Activated T-cell treated with anti-CD3 and anti-CD28 coated beads, Interleukin-2, amount 50 U/mL, for 1 hour (primary cell): ENCODE measurements at regions not wholly inside any gene's neighbourhood (a gene's known extent, or its start where the extent isn't known, plus 50 kb on each side); places are given as distances from the start of the nearest gene placed in this dataset.

Source experiments
- DNase-seq: peaks from one replicate; pipeline ENCODE4 v3.0.0-alpha.2; 2020

GRCh38 chr6:118761645-118762044, 110.3 kb upstream of the CEP85L start:
- no peak for DNase-seq

DNA sequence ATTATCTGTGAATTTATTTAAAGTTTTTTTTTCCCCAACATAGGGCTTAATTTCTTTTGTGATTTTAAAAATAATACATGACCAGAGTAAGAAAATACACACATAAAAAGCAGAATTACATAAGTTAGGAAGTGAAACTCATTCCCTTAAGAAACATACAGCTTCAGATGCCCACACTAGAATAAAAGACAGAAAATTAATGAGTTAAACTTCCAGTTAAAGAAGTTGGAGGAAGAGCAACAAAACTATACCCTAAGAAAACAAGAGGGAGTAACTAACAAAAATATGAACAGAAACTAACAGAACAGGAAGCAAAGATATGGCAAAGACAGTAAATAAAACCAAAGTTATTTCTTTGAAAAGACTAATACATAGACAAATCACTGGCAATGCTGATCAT, 107.6 kb upstream of the CEP85L start:
- no peak for DNase-seq

DNA sequence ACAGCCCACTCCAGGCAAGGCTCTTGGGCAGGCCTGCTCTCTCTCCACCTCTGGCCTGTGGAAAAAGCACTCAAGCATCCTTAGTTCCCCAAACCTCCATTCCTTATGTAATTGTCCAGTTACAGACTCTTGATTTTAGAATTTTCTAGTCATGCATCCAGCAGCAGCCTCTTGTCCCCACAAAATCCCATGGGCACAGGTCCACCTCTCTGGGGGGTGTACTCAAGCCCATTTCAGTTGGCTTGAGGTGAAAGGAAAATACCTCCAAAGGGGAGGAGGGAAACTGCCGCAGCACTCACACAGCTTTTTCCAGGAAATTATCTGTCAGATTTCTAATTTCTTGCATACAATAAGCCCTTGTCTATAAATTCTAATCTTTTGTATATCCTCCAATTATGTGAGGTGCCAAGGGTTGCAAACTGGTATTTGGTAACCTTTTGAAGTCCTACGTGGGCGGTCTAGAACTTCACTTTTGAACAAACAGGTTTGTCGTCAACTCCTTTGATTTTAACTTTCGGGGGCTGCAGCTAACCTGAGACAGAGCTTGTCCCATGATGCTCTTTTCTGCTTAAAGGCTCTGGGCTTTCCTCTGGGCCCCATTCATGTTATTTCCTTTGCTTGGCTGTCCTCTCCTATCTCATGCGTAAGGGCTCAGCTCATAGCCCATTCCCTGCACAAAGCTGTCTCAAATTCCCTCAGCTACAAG, 104.7 kb upstream of the CEP85L start:
- no peak for DNase-seq

DNA sequence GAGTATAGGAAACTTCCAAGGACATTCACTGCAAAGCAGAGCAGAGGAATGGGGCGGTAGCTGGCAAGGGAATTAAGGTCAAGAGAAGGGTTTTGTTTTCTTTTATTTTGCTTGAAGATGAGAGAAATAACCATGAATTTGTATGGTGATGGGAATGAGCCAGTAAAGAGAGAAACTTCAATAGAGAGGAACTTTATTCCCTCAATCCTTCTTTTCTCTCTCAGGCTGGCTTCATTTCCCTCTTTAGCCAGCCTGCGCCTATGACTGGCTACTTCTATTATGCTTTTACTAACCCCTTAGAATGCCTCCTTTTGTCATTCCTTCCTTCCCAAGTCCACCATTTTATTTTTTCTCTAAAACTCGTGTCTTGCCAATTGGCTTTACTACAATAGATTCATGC, 101.4 kb upstream of the CEP85L start:
- no peak for DNase-seq

DNA sequence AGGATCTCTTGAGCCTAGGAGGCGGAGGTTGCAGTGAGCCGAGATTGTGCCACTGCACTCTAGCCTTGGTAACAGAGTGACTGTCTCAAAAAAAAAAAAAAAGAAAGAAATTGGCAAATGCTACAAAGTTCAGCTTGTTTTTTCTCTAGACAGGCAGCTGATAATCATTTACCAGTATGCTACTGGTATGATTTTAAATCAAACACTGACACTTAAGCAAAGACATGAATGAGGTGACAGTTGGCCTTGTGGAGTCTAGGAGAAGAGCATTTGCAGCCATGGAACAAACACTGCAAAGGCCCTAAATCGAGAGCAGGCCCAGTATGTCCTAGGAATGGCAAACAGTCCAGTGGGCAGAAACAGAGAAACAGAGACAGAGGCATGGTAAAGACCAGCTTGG, 99.7 kb upstream of the CEP85L start:
- DNase-seq: no peak

DNA sequence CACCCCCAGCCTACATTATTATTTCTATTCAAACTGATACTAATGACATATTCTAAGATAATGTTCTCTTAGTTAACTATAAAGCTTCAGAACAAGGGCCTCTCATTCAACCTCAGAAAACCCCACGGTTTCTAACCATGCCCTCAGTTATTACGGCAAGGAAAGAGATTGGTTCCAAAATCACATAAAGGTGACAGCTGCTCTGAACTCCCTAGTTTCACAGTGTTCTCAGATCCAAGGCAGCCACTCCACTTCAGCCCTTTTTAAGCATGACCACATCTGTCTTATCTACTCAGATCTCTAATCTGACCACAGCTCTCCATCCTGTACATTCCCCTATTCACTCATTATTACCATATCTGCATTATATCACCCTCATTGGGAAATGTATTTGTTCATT, 98.8 kb upstream of the CEP85L start:
- no peak for DNase-seq

DNA sequence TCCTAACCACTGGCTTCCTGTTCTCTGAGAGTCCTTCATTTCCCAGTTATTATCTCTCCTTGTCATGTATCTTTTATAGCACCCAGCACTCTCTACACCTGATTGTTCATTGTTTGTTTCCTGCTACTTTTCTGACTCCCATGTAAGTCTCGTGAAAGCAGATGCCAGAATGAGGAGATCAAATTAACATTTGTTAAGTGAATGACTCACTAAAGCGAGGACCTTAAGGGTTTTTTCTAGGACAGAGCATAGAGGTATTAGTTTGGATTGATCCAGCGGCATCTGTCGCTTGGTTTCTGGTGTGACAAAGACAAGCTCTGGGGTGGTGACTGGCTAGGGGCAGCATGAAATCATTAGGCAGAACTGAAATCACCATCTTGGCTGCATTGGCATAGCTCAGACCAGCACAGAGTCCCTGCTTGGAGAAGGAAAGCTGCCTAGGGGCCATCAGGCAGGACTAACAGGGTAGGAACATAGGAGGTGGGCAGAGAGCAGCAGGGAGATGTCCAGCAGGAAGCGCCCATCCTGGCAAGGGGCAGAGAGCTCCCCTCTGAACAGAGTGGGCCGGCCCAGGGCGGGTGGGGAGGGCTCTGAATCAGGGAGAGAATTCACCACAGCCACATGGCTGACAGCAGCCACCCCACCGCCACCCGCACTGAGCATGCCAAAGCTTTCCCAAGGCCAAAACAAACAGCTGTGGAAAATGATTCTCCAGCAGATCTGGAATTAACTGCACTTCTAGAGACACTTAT, 97.1 kb upstream of the CEP85L start:
- no peak for DNase-seq

DNA sequence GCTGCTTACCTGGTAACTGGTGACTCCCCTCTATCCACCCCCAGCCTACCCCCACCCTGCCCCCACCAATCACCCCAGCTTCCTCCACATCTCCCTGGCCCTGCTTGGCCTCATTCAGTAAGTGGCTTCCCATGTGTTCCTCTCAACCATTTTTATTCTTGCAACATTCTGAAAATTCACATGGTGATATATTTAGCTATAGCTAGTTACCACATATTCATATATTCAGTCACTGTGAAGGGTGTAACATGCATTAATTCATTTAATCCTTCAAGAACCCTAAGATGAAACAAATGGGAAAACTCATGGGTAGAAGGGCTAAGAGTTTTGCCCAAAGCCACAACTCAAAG, 95.4 kb upstream of the CEP85L start:
- DNase-seq: no peak

DNA sequence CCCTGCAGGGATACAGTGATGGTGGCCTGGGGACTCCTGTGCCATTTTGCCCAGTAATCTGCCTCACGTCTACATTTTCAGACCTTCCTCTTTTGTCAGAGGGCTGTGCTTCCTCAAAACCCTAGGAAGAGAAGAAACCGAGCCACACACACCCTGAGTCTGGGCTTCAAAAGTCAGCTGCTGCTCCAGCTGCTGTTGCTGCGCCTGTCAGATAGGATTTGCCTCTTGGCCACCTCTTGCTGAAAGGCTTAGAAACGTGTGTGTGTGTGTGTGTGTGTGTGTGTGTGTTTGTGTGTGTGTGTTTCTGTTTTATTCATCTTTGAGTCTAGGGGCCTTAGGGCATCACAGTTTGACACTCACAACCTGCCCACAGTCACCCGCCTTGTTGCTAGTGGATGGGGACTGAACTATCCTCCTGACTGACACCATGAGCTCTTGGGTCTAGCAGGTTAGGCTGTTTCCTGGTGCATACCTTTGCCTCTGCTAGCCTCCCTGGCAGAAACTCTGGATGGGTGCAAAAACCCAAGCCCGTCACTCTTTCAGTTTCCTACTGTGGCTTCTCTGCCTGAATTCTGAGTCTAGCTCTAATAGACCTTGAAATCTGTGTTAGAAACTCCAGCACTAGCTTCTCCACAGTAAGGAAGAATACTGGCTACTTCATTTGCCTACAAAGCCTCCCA, 94.9 kb upstream of the CEP85L start:
- no peak for DNase-seq

GRCh38 chr6:118745156-118745555, 93.8 kb upstream of the CEP85L start:
- no peak for DNase-seq

DNA sequence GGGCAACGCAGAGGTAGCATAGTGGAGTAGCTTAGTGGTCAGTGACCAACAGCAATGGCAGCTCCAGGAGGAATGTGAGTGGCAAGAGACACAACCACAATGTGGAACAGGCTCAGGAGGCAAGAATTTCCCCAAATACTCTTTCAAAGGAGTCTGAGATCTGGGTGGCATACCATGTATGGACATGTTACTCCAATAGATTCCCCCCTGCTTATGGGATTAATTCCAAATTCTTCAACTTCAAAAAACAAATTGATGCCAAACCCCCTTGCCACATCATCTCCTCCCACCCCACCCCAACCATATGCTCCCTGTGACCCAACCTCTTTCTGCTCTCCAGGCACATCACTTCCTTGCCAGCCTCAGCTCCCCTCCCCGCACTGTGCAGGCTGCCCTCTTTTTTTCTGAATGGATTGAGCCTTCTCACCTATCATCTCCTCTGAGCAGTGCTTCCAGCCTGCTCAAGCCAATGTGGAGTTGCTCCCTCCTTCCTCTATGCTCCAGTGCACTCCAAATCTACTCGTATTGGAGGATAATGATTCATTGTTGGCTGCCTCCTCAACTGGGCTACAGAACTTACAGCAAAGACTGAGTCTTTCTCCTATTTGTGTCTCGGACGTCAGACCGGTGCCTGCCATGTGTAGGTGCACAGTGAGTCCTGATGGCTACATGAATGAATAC, 93.0 kb upstream of the CEP85L start:
- DNase-seq: no peak

DNA sequence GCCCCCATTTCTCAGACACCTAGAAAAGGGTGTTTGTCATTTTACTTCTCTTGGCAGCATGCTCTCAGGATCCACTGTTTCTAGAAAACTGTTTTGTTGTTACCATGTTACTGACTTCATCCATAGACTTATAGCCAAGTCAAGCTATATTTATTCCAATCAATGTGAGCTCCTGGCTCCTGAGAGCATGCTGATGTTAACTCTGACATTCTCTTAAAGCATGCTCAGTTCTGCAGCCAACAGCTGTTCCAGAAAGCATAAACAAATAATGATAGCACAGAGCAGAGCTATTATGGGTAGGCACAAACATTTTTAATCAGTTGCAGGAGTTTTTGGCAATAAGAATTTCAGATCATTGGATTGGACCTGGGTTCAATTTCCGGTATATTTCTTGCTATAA, 92.4 kb upstream of the CEP85L start:
- DNase-seq: no peak

DNA sequence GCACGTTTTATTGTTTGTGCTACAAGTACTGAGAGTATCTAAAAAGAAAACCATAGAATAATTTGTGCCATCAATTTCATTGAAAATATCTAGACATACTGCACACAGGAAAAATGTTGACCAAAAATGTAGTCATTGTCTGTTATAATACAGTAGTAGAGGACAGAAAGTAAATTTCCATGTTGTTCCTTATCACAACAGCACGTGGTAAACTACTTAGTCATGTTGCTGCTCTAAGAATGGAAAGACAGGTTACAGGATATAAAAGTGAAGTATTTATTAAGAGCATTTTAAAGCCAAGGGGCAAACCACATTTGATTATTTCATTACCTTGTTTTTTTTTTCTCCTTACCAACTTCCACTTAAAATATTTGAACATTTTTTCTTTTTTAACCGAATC, 89.0 kb upstream of the CEP85L start:
- DNase-seq: no peak

DNA sequence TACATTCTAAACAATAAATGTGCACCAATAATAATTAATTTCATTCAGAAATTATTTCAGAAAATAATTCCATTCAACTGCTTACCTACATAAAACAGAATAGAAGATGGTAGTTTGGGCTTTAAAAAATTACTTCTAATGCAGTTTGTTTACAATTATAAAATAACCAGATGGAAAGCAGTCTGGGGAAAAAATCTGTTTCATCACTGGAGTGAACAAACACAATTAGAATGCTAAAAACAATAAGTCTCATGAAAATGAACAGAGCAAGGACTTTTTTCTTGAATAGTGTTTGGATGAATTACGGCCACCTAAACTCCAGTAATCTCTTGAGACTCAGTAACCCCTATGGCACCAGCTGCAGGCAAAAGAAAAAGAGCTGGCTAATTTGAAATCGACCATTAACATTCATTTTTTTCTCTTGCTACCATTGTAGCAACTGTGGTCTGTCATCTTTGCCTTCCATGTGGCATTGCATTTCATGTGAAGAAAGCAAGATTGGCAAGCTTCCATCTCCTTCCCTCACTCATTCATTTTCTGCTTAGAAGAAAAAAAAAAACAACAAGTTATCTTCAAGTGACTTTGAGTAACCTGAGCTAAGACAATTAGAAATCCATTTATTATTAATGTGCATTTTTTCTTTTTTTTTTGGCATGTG, 88.4 kb upstream of the CEP85L start:
- no peak for DNase-seq

GRCh38 chr6:118736440-118736839, 85.0 kb upstream of the CEP85L start:
- no peak for DNase-seq

DNA sequence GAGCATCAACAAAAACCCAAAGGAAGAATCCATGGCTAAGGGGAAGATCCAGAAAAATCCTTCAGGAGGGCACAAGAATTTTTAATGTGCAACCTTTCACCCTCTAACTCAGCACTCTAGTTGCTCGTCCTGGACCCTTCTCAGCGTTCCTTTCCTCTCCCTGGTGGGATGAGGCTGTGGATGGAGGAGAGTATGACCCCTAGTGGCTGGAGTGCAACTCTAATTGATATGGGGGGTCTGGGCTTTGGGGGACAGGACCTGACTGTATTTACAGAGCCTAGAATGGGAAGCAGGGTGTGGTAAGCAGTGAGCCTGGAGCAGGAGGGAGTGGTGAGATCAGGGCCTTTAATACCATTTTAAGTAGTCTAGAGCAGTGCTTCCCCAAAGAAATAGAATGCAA, 83.9 kb upstream of the CEP85L start:
- no peak for DNase-seq

DNA sequence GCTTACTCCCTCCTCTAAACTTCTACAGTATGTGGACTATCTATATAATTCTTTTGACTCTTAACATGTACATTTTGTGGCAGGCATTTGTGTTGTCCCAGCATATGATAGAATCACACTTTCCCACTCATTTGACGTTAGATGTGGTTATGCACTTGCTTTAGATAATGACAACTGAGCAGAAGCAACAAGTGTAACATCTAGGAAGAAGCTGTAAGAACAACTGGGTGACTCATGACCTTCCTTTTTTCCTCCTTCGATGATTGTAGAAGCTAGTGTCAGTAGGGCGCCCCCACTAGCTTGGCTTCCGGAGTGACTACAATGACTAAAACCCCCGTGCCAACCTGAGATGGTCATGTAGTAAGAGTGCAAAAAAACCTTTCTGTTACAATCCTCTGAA, 74.6 kb upstream of the CEP85L start:
- DNase-seq: peak; percentile 66

DNA sequence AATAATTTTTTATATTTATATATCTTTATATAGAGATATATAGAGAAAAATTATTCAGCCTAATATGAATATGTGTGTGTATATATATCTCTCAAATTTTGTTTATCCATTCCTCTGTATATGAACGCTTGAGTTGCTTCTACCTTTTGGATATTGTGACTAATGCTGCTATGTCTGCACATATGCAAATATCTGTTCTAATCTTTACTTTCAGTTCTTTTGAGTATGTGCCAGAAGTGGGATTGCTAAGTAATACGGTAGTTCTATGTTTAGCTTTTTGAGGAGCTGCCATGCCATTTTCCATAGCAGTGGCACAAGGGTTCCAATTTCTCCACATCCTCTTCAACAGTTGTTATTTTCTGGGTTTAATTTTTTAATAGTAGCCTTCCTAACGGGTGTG, 72.8 kb upstream of the CEP85L start:
- DNase-seq: no peak

DNA sequence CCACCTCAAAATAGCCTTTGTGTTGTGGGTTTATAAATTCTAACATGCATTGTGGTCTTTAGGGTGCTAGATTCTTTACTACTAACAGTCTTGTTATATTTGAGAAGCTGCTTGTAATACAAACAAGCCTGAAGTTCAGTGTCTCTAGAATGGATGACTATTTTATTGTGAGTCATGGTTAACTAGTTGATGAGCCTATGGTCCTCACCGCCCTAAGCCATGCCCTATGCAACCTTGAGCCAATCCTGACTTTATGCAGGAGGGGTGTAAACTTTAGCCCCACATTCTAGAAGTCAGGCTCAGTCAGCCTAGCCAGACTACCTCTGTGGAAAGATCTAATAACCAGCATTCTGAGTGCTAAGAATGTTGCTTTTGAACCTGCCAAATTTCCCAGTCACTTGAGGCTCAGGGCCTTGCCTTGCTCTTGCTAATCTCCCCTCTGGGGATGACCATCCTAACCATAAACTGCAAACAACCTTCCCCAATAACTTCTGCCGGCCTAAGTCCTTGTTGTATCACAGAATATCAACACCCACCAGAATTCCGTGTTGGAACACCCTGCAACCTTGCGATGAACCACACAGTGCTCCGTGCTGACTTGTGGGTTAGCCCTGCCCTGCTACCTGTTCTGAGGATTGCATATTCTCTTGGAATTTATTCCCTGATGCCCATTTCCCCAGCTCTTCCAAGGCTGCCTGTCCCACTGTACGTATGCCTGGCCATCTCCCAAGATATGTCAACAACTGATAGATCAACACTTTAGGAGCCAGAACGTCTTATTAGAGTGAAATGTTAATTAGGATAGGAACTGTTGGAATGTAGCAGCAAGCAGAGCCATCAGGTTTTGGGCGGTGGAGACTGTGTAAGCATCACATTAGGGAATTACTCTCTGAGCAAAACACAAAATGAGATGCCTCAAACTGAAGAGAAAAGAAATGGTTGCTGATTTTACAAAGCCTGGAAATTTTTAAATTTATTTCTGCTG, 71.7 kb upstream of the CEP85L start:
- no peak for DNase-seq

- DNase-seq: no peak
These were observed 68.7 kb upstream of the CEP85L start for GRCh38 chr6:118720125-118720473.

DNA sequence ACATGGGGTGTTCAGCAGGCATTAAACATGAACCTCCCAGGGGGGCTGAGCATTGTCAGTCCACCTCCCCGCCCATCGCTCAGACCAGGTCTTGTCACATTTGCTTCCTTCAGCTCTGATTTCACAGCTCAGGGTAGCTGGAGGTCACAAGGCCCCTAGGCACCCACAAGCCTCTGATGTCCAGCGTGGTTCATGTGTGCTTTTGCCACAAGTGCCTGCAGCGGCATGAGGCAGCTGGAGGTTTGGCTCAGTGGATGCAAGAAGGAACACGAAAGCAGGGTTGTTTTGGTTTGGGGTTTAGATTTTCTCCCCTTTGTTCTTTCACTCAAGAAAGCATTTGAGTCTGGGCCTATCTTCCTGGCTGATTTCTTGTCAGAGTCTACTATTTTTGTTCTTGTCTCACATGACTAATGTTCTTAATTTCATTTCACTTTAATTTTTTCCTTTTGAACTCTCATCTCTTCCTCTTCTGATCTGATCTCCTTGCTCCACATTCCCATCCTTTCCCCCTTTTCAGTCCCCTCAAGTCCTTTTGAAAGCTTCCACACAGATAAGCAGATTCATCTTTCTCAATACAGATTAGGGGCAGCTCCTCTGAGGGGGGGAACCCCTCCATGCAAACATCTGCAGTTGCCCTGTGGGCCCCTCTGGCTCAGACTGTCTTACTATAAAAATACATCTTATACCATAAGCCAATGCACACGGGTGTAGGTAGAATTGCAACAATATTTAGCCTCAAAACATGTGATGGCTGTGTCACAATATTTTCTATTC, 68.1 kb upstream of the CEP85L start:
- DNase-seq: peak; percentile 45
